Right lobe of liver (tissue), 6 donors: ENCODE measurements at regions not wholly inside any gene's neighbourhood (a gene's known extent, or its start where the extent isn't known, plus 50 kb on each side); places are given as distances from the start of the nearest gene placed in this dataset.

ENCODE experiments used
- ATAC-seq, 4 donors: fragments of 200-7000 bp; cut with Tn5 transposase; one replicate each; pipeline ENCODE4 v1.9.1; 2020; ENCODE audit warnings: mild to moderate bottlenecking in 4 of 4, moderate library complexity in 4 of 4
- DNase-seq, 3 donors: peaks; one replicate each; pipeline ENCODE4 v3.0.0-alpha.2; 2020
- H3K27ac ChIP-seq, 3 donors: fragments of 200-600 bp; one replicate each; pipeline ENCODE4 v1.8.0; 2022
- H3K27me3 ChIP-seq, 2 donors: fragments of 200-600 bp; one replicate each; pipeline ENCODE4 v1.8.0; 2022
- H3K36me3 ChIP-seq, 4 donors: fragments of 200-600 bp; sonication (generic) in 1 of 4; one replicate each; pipeline versions ENCODE4 v1.5.1 to v1.8.0; 2017 to 2022; ENCODE audit warnings: control low read depth in 1 of 4
- H3K4me1 ChIP-seq, 4 donors: fragments of 200-600 bp; sonication (generic) in 1 of 4; one replicate each; pipeline versions ENCODE4 v1.5.1 to v1.8.0; 2017 to 2022; ENCODE audit warnings: control low read depth in 1 of 4
- H3K4me3 ChIP-seq, 3 donors: fragments of 200-600 bp; one replicate each; pipeline ENCODE4 v1.8.0; 2022
- H3K9me3 ChIP-seq, 4 donors: fragments of 200-600 bp; sonication (generic) in 1 of 4; one replicate each; pipeline versions ENCODE4 v1.5.1 to v1.8.0; 2017 to 2022; ENCODE audit warnings: control low read depth in 1 of 4
- POLR2A ChIP-seq: fragments of 450-650 bp; IDR thresholded peaks from one replicate; pipeline ENCODE4 v1.6.1; 2017; ENCODE audit warnings: antibody characterized with exemption, mild to moderate bottlenecking
- WGBS: methylation state at CpG from one replicate; pipeline ENCODE4 v1.1.6; 2018; ENCODE audit warnings: low coverage, low lambda C conversion rate; ENCODE audit not compliant: insufficient coverage; ENCODE audit errors: missing lambda C conversion rate; 5-methylcytosine and 5-hydroxymethylcytosine counted together
- intact Hi-C, 2 donors: fragments of 100-400 bp; cut with DNase I; formaldehyde crosslinking; loops; one replicate each; pipeline versions ENCODE4 v1.11.2 to v1.14.1; 2022
- TF ChIP-seq, protein P1 (sequence below), 4 donors: fragments of 200-600 bp in 3 of 4; fragments of 450-650 bp in 1 of 4; IDR thresholded peaks; one replicate each; pipeline versions ENCODE4 v1.5.1 to v1.8.0; 2016 to 2022; ENCODE audit warnings: antibody characterized with exemption in 4 of 4, mild to moderate bottlenecking in 2 of 4
- donor health status: DM: no; HTN: yes; CAD: no.
- donor health status: DM: no; HTN: no; CAD: no.
- donor health status: DM: no; HTN: no; CAD: no.
- donor health status: DM: no; HTN: yes; CAD: no.
- donor health status: DM: no; HTN: yes; CAD: no.

DNA sequence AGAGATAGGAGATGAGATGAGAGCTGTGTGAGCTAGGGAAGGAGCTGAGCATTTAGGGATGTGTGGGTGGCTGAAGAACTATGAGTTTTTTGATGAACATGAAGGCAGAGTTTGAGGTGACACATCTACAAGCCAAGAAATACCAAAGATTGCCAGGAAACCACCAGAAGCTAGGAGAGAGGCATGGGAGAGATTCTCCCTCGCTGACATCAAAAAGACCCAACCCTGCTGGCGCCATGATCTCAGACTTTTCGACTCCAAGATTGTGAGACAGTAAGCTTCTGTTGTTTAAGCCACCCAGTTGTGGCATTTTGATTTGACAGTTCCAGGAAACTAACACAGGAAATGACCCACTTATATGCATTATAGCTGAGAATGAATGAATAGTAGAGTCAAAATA lies 790.9 kb downstream of the TFAP2A start:
- H3K27me3 ChIP-seq: no peaks in the 10 kb centered on the region
- no peak for TF ChIP-seq POLR2A
- ATAC-seq: no peak

DNA sequence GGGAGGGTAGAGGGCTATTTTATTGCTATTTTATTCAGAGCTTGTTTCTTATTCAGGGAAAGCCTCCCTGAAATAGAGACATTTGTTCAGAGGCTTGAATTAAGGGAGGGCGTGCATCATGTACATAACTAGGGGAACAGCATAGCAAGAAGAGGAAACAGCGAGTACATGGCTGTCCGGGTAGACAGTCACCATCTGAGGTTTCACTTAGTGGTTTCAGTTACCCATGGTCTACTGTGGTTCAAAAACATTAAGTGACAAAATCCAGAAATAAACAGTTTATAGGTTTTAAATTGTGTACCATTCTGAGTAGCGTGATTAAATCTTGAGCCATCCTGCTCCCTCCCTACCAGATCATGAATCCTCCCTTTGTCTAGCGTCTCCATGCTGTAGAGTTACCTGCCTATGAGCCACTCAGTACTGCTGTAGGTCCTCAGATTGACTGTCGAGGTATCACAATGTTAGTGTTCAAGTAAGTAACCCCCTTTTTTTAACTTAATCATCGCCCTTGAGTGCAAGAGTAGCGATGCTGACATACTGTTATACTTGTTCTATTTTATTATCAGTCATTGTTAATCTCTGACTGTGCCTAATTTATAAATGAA lies 791.5 kb downstream of the TFAP2A start:
- WGBS: 73% methylated on average over 8 of the region's 8 CpGs

More for the DNA sequence above, 790.9 kb downstream of the TFAP2A start:
- Histone ChIP-seq H3K27ac (no peak overlapping the region), H3K4me1 (no peaks in the 10 kb centered on the region), H3K4me3 (no peak overlapping the region), H3K36me3 (no peaks in the 10 kb centered on the region), H3K9me3 (no peaks in the 10 kb centered on the region)
- no peak for DNase-seq
- intact Hi-C loops: no loop called here
- WGBS: 38% methylated on average over 3 of the region's 3 CpGs

DNA sequence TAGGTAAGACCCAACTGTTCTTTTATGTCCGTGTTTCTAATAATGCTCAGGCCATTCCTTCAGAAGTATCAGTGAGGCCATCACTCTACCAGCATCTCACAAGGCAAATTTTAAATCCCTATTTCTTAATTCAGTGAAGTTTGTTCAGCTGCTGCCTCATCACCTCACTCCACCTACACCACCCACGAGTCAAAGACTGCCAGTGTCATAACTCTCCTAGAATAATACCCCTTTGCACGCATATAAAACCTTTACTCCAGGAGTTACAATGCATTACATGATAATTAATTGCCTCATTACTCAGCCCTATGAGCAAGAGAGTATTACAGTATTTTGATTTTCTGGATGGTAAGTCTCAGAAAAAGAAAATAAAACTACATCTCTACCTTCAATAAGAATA lies 793.6 kb downstream of the TFAP2A start:
- intact Hi-C loops: no loop called here
- Histone ChIP-seq H3K4me1 (no peaks in the 10 kb centered on the region), H3K36me3 (no peaks in the 10 kb centered on the region), H3K27me3 (no peaks in the 10 kb centered on the region), H3K4me3 (no peak overlapping the region), H3K9me3 (no peaks in the 10 kb centered on the region), H3K27ac (no peak overlapping the region)
- ATAC-seq (no peak), DNase-seq (no peak)
- whole genome bisulfite sequencing: 73% methylated on average over 3 of the region's 3 CpGs
- TF ChIP-seq, protein P1, sequence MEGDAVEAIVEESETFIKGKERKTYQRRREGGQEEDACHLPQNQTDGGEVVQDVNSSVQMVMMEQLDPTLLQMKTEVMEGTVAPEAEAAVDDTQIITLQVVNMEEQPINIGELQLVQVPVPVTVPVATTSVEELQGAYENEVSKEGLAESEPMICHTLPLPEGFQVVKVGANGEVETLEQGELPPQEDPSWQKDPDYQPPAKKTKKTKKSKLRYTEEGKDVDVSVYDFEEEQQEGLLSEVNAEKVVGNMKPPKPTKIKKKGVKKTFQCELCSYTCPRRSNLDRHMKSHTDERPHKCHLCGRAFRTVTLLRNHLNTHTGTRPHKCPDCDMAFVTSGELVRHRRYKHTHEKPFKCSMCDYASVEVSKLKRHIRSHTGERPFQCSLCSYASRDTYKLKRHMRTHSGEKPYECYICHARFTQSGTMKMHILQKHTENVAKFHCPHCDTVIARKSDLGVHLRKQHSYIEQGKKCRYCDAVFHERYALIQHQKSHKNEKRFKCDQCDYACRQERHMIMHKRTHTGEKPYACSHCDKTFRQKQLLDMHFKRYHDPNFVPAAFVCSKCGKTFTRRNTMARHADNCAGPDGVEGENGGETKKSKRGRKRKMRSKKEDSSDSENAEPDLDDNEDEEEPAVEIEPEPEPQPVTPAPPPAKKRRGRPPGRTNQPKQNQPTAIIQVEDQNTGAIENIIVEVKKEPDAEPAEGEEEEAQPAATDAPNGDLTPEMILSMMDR (IDR thresholded peaks at IDR 0.05): no peak
- TF ChIP-seq POLR2A: no peak

More for the DNA sequence above, 791.5 kb downstream of the TFAP2A start:
- TF ChIP-seq, protein P1 (IDR thresholded peaks at IDR 0.05): no peak
- no peak for TF ChIP-seq POLR2A
- Histone ChIP-seq H3K36me3 (no peaks in the 10 kb centered on the region), H3K4me1 (no peaks in the 10 kb centered on the region), H3K27ac (no peak overlapping the region), H3K27me3 (no peaks in the 10 kb centered on the region), H3K9me3 (no peaks in the 10 kb centered on the region), H3K4me3 (no peak overlapping the region)
- intact Hi-C loops: no loop called here
- DNase-seq (no peak), ATAC-seq (no peak)

DNA sequence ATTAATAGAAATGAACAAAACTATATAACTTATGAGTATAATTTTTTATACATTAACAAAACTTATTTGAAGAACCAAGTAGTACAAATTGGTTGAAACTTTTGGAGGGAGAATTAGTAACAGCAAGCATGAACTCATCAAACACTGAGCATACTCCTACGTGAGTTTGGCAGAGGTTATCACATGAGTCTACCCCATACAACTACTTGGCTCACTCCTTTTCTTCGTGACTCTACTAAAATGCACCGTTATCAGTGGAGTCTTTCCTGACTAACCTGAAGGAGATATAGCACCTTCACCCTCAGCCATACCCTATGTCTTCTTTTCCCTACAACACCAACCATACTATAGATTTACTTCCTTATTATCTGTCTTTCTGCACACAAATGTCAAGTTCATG lies 794.2 kb downstream of the TFAP2A start:
- 37% methylated on average over 3 of the region's 3 CpGs for WGBS
- Histone ChIP-seq H3K4me1 (no peaks in the 10 kb centered on the region), H3K27me3 (no peaks in the 10 kb centered on the region), H3K36me3 (no peaks in the 10 kb centered on the region), H3K9me3 (no peaks in the 10 kb centered on the region), H3K4me3 (no peak overlapping the region), H3K27ac (no peak overlapping the region)
- intact Hi-C loops: no loop called here
- ATAC-seq (no peak), DNase-seq (no peak)
- no peak for TF ChIP-seq POLR2A
- TF ChIP-seq, protein P1 (IDR thresholded peaks at IDR 0.05): no peak

DNA sequence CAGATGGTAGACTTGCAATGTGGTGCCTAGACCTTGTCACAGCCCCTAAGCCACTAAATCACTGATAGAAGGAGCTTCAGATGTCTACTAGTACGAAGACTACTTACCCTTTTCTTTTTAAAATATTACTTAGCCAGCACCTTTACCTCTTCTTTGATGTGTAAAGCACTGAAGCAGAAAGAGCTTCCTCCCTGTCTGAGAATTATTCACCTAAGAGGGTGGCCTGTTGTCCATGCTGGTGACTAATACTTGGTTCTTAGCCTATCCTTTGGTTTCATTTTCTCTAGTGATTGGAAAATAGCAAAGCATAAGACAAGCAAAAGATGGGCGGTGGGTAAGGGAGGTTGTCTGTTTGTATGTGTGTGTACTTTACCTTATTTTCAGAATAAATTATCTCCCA lies 794.6 kb downstream of the TFAP2A start:
- no peak overlapping the region for H3K27ac ChIP-seq
- no peaks in the 10 kb centered on the region for H3K36me3 ChIP-seq
- DNase-seq: no peak
- intact Hi-C loops: no loop called here
- TF ChIP-seq, protein P1 (IDR thresholded peaks at IDR 0.05): no peak
- TF ChIP-seq POLR2A: no peak
- ATAC-seq: no peak
- no peaks in the 10 kb centered on the region for H3K4me1 ChIP-seq
- 75% methylated on average over 2 of the region's 2 CpGs for WGBS
- no peak overlapping the region for H3K4me3 ChIP-seq
- no peaks in the 10 kb centered on the region for H3K9me3 ChIP-seq
- H3K27me3 ChIP-seq: no peaks in the 10 kb centered on the region
